Retinal pigment epithelial cell (primary cell): ENCODE measurements at regions not wholly inside any gene's neighbourhood (a gene's known extent, or its start where the extent isn't known, plus 50 kb on each side); places are given as distances from the start of the nearest gene placed in this dataset.
A peak's percentile ranks its signal among the peaks of the same experiment; 100 is the strongest.

ENCODE experiments used
- DNase-seq: peaks from one replicate; pipeline ENCODE4 v3.0.0-alpha.2; 2010; ENCODE audit warnings: low read depth
- H3K4me3 ChIP-seq: 2 replicates; pipeline ENCODE4 v1.5.1; 2011; ENCODE audit warnings: mild to moderate bottlenecking, low read length, control low read depth, moderate library complexity
- TF ChIP-seq, protein P1 (sequence below): conservative IDR thresholded peaks from 2 replicates; pipeline ENCODE4 v1.5.1; 2011; ENCODE audit warnings: low read depth, low read length, control low read depth, inconsistent platforms

DNA sequence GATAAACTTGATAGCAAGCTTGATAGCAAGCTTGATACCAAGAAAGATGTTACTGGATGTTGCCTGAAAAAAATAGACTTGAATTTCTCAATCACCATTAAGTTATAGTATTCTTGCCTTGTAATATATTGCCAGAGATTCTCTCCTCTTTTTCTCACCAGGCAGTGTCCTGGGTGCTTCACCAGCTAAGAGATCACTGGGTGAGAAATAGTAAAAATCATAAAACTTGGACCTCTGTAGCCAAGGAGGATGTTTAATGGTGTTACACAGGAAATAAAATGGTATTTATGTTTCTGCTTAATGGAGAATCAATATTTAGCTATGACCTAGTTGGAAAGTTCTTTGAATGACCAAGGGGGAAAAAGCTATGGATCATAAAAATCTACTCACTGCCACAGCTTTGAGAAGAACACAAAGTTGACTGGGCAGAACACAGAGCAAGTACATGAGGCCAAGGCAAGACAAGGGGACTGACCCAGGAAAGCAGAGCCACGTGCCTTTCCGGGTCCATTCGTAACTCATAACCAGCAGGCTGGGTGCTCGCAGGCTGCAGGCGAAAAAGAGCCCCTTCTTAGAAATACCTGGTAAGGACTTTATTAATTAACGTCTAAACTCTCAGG lies 129.4 kb upstream of the HNMT start:
- TF ChIP-seq, protein P1, sequence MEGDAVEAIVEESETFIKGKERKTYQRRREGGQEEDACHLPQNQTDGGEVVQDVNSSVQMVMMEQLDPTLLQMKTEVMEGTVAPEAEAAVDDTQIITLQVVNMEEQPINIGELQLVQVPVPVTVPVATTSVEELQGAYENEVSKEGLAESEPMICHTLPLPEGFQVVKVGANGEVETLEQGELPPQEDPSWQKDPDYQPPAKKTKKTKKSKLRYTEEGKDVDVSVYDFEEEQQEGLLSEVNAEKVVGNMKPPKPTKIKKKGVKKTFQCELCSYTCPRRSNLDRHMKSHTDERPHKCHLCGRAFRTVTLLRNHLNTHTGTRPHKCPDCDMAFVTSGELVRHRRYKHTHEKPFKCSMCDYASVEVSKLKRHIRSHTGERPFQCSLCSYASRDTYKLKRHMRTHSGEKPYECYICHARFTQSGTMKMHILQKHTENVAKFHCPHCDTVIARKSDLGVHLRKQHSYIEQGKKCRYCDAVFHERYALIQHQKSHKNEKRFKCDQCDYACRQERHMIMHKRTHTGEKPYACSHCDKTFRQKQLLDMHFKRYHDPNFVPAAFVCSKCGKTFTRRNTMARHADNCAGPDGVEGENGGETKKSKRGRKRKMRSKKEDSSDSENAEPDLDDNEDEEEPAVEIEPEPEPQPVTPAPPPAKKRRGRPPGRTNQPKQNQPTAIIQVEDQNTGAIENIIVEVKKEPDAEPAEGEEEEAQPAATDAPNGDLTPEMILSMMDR: no peak
- no peak overlapping the region for H3K4me3 ChIP-seq
- DNase-seq: no peak

DNA sequence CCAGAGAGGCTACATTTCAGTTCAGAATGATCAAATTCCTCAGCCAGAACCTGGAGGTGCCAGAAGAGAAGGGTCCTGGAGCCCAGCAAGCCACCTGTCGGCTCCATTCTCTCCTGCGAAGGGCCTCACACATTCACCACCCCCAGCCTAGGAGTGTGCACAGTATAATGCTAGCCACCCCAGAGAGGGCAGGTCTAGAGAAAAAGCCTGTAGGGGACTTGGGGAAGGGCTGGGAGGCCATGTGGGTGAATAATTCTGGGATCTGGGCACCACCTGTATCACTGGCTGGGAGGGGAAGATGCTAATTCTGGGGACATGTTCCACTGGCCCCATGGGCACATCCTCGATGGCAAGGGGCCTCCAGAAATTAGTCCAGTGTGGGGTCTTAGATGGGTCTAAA lies 127.6 kb upstream of the HNMT start:
- no peak for DNase-seq
- TF ChIP-seq, protein P1: no peak
- H3K4me3 ChIP-seq: no peak overlapping the region

DNA sequence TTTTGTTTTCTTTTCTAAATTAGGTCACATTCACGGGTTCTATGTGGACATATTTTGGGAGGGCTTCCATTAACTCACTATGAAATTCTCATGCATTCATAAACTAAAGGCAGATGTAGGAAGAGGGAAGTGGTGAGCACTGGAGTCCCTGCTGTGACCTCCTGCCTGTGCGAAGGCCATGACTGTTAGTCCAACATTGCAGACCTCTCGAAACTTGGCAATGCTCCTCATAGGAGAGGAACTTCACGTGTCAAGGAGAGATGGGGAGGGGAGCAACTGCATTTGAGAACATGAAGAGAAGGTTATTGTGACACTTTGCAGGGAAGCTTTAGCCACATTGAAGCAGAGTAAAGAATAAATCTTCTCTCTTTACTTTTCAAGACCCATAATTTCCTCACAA lies 126.4 kb upstream of the HNMT start:
- TF ChIP-seq, protein P1: no peak
- no peak overlapping the region for H3K4me3 ChIP-seq
- no peak for DNase-seq

DNA sequence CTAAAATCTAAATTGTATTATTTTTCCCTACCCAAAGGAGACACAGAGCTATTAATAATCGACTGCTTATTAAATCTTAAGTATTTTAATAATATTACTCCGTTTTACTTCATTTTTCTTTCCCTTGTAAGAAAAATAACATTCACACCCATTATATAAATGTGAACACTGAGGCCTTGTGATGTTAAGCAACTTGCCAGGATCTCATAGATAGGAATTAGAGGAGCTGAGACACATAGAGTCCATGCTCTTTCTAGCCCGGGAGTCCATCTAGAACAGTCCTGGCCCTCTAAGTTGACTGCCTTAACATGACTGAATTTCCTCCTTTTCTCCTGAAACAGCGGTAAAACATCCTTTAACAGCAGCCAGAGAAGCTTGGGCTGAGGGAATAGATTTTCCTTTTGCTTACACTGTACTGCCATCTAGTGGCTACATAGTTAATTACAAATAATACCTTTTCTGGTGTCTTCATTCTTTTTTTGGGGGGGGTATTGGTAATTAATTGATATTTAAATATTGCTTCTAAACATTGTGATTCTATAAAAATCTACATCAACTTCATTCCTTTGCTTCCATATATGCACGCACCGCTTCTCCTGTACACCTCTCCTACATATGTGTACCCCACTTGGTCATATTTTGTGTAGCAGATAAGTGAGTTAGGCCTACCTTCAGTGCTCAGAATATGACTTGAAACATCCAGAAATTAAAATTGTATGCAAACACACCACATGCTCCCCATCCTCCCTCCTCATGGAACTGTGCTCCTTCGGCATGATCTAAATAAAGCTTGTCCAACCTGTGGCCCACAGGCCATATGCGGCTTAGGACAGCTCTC lies 125.8 kb upstream of the HNMT start:
- TF ChIP-seq, protein P1: peak; percentile 43
- no peak for DNase-seq
- no peak overlapping the region for H3K4me3 ChIP-seq

DNA sequence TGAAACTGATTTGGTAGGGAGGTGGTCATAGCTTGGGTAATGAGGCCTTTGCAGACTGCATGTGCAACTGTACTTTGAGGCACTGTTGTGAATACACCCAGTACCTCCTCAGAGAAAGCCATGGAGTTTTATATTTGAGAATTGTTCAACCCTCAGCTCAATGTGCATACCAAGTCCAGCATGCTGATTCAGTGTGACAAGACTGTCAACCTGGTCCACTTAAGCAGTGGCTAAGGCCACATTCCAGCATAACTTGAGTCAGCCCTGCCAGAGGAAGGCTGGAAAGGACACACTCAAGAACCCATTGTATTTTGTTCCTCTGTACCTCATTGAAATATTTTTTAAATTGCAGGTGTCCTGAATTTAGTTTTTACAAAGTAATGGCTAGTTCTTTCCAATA lies 121.8 kb upstream of the HNMT start:
- DNase-seq: no peak
- TF ChIP-seq, protein P1: no peak
- no peak overlapping the region for H3K4me3 ChIP-seq

DNA sequence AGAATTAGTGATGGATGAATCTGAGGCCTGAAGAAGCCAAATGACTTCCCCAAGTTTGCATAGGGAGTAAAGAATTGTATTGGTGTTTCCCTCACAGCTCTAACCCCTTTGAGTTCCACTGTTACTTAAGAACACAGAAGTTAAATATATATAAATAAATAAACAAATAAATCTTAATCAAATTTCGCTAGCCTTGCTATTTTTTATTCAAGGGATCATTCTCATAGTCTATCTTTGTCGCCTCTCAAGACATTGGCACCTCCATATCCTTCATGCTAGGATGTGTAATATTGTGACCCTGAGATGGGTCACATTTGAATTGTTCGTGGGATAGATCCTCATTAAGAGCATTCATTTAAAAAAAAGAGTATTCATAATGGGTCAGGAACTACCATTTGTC lies 121.3 kb upstream of the HNMT start:
- TF ChIP-seq, protein P1: no peak
- no peak overlapping the region for H3K4me3 ChIP-seq
- no peak for DNase-seq

DNA sequence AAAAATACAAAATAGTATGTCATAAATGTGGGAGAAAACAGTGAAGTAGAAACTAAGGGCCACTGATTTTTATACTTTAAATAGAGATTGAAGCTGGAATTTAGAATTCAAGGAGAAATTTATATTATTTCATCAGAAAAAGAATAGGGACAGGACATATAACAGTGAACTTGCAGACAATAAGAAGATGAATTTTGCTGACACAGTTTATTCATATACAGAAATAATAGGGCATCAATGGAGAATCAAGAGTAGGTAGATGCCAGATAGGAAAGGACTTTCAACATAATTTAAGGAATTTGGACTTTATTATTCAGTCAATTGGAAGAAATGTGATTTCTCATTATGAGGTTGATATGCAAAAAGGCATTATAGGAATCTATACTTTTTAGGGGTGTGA lies 118.9 kb upstream of the HNMT start:
- no peak for DNase-seq
- TF ChIP-seq, protein P1: no peak
- no peak overlapping the region for H3K4me3 ChIP-seq
